ENCODE measurements at regions not wholly inside any gene's neighbourhood (a gene's known extent, or its start where the extent isn't known, plus 50 kb on each side); places are given as distances from the start of the nearest gene placed in this dataset.
"Not testable (repeated sequence)": the region's sequence is repeated elsewhere in the genome, so short reads cannot be mapped to it uniquely, and the experiment has no call there.

DNA sequence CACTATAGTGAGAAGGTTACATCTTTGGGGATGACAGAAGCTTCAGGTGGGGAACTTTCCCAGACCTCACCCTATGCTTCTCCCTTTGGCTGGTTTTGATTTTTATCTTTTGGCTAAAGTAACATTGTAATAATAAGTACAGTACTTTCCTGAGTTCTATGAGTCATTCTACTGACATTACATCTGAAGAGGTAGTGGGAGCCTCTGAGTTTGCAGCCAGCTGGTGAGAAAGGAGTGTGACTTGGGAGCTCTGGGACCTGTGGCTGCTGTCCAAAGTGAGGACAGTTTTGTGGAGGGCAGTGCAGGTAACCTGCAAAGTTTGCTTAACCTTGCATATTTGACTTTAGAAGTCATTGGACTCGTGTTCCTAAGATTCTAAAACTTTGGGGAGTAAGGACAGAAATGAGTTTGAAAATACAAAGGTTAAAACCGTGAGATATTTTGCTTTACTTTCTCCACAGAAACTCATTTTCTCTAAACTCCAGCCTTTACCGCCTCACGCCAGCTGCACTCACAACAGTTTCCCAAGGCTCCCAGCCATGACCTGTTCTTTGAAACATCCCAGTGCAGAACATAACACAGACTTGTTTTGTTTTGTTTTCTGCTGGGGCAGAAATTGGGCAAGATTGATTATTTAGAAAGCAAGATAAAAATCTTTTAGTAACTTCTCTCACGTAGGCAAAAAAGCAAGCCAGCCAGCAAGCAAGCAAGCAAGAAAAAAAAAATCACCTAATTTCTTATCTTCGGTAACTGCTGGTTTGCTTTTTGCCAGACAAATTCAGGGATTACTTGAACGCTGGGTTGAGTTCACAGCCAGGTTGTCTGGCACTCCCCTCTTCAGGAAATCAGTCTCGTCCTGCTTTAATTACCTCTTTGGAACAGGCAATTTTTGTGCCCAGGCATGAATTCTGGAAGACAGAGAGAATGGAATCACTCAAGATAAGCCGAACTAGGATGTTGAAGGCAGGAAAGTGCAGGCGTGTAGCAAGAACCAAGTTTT, 478.3 kb upstream of the ISX start:
- DNase-seq, result no peak

GRCh38 chr22:34588871-34589545, 476.9 kb upstream of the ISX start:
- no peak for DNase-seq

DNA sequence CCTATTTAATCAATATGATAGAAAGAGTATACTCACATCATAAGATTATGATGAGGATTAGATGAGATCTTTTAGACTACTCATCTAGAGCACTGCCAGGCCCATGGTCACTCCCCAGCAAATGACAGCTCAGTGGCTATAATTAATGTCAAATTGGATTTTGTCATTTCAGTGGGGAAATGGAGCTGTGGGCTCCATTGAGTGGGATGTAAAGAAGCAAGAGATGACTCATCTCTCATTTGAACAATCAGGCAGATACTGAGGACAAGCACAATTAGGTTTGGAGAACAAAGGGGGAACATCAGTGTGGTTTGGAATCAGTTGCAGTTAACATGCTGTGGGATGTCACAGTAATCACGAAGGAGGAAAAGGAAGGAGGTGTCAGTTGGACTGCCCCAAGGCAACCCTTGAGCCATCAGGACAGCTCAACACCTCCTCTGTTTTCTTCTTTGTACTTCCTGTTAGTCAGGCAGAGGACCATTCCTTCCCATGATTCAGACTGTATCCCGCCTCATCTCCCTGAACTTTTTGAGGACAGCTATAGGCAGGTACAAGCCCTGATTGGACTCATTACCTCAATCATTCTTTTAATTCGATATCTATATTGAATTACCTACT, 473.7 kb upstream of the ISX start:
- DNase-seq, result no peak

- no peak for DNase-seq
Observed at GRCh38 chr22:34599567-34599966, 466.4 kb upstream of the ISX start.

GRCh38 chr22:34604312-34604711, 461.6 kb upstream of the ISX start:
- DNase-seq, result no peak

DNA sequence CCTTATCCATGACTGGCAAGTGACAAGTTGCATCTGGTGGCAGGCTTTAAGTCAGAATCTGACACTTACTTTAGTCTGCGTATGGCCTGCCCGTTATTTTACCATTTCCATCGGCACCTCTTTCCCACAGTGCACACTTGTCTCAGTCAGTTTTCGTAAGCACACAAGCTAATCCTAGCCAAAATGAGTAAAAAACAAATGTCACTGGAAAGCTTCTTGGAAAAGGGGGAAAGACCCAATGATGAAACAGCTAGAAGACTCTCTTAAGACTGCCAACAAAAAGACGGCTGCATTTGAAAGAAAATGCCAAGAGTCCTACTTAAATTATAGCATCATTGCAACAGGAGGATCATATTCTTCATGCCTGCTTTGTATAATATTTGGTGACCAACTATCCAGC, 457.9 kb upstream of the ISX start:
- DNase-seq, result no peak

- no peak for DNase-seq
Observed at GRCh38 chr22:34608540-34609115, 457.3 kb upstream of the ISX start.

DNA sequence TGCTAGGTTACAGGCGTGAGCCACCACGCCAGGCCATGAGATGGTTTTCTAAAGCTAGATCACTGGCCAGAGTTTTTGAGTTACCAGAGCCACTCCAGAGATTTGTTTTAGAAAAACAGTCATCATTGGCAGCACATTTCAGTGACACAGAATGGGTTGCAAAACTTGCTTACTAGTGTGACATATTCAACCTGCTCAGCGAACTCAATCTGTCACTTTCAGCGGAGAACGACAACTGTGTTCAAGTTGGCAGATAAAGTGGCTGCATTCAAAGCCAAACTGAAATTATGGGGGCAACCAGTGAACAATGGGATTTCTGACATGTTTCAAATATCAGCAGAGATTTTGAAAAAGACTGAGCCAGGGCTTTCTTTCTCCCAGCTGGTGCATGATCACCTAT, 456.3 kb upstream of the ISX start:
- DNase-seq, result no peak

- DNase-seq, result no peak
Observed at GRCh38 chr22:34620161-34620560, 445.8 kb upstream of the ISX start.

- DNase-seq, result no peak
Observed at GRCh38 chr22:34620832-34621231, 445.1 kb upstream of the ISX start.

DNA sequence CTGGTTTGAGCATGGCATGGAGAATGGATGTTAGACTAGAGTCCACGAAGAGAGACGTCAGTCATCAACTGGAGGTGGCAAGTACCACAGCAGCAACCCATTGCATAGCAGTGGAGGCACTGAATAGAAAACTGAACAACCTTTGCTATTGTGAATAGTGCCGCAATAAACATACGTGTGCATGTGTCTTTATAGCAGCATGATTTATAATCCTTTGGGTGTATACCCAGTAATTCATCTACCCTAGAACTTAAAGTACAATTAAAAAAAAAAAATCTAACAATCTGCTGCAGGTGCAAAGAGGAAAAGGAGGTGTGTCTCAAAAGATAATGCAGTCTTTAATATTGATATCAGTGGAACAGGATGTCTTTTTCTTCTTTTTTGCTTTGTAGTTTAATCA, 443.4 kb upstream of the ISX start:
- DNase-seq, result no peak

DNA sequence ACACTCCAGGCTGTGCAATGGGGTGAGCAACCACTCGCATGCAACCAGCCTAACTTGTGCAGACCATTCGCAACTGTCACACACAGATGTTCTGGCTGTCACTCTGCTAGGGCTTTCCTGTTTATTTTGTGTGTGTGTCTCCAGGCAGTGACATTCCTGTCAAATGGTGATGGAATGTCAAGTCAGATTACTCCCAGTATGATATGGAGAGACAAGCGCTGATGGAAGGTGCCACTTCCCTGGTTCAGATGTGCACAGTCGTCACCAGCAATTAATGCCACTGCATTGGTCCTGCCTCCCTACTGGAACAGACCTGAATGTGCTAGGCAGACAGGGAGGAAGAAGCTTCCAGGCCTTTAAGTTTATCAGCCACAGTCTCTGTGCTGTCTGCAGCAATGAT, 442.4 kb upstream of the ISX start:
- no peak for DNase-seq

- DNase-seq, result not testable (repeated sequence)
Observed at GRCh38 chr22:34625892-34626291, 440.1 kb upstream of the ISX start.

- no peak for DNase-seq
Observed at GRCh38 chr22:34638128-34638527, 427.8 kb upstream of the ISX start.

- no peak for DNase-seq
Observed at GRCh38 chr22:34639911-34640310, 426.0 kb upstream of the ISX start.

- no peak for DNase-seq
Observed at GRCh38 chr22:34645375-34645774, 420.6 kb upstream of the ISX start.

DNA sequence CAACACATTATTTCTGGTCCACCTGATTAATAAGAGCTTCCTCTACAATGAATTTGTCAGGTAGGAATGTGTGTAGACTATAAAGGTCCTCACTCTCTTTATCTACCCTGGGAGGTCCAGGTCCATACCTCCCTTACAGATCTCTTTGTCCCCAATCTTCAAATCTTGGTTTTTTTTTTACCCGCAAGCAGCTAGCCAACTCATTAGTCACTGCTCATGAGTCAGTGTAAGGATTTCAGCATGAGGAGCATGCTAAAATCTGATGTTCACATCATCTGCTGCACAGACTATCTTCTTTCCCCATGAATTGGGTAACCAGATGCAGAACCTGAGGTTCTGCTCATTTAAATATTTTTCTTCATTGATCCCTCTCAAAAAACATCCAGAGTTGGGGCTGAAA, 397.0 kb upstream of the ISX start:
- no peak for DNase-seq

GRCh38 chr22:34683031-34683430, 382.9 kb upstream of the ISX start:
- not testable (repeated sequence) for DNase-seq

DNA sequence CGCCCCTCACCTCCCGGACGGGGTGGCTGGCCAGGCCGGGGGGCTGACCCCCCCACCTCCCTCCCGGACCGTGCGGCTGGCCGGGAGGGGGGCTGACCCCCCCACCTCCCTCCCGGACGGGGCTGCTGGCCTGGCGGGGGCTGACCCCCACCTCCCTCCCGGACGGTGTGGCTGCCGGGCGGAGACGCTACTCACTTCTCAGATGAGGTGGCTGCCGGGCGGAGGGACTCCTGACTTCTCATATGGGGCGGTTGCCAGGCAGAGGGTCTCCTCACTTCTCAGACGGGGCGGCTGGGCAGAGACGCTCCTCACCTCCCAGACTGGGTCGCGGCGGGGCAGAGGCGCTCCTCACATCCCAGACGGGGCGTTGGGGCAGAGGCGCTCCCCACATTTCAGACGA, 381.7 kb upstream of the ISX start:
- not testable (repeated sequence) for DNase-seq

GRCh38 chr22:34687116-34687515, 378.8 kb upstream of the ISX start:
- DNase-seq, result no peak

DNA sequence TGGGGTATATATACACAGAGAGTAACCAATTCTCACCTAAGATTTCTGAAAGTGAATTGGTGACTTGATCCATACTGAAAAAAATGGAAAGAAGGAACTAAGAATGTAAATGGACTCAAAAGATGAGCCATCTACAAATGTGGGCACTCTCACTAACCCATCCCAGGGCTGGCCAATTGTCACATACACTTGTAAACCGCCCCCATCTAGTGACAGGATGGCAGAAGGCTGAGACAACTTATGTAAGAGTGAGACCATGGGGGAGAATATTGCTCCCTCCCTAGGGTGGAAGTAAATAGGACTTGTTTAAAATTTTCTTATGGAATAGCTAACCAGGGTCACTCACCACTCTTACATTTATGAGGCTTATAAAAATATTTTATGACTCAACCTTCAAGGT, 377.1 kb upstream of the ISX start:
- DNase-seq, result no peak

GRCh38 chr22:34696557-34696956, 369.4 kb upstream of the ISX start:
- DNase-seq, result no peak

Measured in nucleus accumbens (tissue), 56 donors.